ENCODE measurements at regions not wholly inside any gene's neighbourhood (a gene's known extent, or its start where the extent isn't known, plus 50 kb on each side); places are given as distances from the start of the nearest gene placed in this dataset.

DNA sequence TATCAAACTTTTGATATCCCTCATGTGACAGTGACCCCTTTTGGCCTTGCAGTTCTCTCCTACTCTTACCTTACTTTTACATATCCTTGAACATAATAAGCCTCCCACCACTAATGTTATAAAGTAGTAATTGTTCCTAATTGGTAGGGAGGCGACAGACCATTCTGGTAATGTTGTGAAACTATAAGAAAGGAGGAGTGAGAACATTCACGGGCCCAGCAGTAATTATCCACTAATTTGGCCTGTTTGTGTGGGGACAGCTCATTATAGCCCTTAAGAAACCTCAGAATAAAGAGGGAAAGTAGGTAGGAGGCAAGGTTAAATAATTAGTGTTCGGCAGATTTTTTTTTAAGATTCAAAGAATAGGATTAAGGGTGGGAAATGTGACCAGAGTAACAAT, 1046.5 kb upstream of the ARRDC3 start:
- intact Hi-C loops (cut with micrococcal nuclease), result no loop called here

DNA sequence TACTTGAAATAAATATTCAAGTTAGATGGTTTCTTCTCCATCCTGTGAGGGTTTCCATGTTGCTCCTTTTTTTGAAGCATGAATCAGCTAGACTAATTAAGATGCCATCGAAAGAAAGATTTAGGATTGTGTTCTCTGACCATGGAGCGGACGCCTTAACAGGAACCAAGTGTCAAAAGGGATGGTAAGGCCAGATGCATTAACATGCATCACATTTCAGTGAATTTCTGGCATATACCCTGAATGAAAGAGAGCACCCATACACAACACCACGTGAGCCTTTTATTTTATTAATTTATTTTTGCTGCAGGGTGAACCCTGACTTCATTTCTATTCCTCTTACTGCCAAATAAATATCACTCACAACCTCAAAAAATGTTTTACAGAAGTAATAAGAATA, 1045.3 kb upstream of the ARRDC3 start:
- intact Hi-C loops (cut with micrococcal nuclease), result no loop called here

DNA sequence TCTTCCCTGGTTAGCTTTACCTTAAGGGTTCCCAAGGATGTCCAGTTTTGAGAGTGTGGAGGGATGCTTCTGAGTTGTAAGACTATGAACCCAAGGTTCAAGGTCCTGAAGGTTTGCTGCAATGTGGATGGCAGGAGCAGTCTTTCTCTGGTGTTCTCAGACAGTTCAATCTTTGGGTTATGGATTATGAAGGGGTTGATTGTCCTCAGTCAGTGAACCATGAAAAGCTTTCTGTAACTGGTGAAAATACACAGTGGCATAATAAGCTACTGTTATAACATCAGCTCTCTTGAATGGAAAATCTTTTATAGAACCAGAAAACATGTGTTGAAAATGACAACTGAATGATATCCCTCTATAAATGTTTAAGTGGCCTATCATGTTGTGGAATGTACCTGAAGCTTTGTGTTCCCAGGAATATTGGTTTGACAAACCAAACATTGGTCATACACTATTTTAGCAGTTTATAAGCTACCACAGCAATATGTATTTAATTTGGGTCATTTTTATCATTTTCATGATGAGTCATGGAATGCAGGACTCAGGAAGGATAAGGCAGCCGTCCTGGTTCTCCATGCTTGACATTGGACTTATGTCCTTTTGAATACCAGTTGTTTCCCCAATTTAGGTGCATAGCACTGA, 1041.8 kb upstream of the ARRDC3 start:
- intact Hi-C loops (cut with micrococcal nuclease), result no loop called here

DNA sequence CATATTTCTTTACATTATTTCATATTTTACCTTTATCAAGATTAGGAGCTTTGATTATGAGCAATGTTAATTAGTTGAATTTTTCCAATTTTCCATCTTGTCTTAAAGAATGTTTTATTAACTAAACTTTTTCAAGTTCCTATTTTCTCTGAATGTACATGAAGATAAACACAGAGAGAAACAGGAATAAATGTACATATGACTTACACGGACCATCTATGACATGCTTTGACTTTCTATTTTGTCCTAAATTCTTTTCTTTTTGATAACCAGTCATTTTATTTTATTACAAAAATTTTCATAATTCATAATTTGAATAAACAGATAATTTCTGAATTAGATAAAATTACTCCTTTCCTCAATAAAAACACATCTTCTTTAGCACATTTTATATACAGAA, 1038.8 kb upstream of the ARRDC3 start:
- intact Hi-C loops (cut with micrococcal nuclease), result no loop called here

DNA sequence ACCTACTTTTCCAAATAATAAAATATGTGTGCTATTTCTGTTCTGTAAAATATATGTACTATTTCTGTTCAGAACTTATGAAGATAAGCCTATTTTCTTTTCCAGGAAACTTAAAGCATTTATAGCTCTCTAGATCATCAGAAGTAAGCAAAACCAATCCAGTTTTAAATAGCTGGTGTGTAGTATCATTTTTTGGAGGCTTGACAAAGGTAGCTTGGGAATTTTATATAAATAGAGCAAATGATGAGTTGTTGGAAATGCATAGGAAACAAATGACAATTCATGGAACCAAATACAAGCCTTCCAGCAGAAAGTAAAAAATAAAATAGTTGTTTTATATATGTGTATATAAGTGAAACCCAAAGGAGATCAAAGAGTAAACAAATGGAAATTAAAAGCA, 1038.1 kb upstream of the ARRDC3 start:
- intact Hi-C loops (cut with micrococcal nuclease), result no loop called here

DNA sequence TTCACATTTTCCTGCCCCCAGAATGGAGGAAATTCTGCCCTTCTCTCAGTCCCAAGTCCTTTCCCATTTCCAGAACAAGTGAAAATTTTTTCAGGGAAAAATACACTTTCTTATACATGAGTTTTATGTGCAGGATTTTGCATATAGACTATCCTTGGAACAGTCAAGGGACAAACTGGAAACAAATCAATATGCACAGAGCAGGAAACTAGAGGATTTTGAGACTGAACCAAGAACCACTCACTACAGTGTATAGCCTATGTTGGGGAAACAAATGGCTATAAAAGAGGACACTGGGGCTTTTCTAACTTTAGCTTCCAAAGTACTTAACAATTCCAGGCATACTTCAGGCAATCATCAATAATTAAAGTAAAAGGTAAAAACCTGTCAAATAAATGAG, 1036.1 kb upstream of the ARRDC3 start:
- intact Hi-C loops (cut with micrococcal nuclease), result no loop called here

DNA sequence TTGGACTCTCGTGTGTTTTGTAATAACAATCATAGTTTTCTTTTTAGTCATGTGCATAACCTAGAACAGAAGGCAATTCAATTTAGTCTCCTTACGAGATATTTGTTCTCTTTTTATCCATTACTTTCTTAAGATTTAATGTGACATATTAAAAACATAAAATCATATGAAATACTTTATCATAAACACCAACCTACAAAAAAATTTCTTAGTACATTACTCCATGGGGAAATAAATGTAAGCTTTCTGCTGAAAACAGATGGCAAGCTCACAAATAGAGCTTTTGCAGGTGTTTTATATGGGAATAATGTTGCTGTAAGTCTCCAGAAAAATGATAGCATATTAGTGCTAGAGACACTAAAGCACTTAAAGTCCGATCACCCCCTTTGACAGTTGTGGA, 1035.2 kb upstream of the ARRDC3 start:
- intact Hi-C loops (cut with micrococcal nuclease), result no loop called here

DNA sequence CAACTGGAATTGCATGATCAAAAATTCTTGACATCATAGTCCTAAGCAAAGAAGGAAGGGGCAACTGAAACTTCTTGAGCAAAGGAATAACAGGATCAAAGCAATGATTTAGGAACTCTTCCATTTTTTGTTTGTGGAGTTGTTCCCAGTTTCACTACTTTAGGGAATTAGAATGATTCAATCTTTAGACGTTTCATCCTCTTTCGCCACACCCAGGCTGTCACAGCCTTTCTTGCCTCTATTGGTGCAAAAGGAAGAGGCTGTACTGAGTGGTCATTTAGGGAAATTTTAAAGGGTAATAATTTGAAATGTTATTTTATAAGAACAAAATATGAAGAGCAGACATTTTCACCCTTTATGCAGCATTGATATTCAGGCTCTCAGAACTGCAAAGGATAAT, 1026.0 kb upstream of the ARRDC3 start:
- intact Hi-C loops (cut with micrococcal nuclease), result no loop called here

DNA sequence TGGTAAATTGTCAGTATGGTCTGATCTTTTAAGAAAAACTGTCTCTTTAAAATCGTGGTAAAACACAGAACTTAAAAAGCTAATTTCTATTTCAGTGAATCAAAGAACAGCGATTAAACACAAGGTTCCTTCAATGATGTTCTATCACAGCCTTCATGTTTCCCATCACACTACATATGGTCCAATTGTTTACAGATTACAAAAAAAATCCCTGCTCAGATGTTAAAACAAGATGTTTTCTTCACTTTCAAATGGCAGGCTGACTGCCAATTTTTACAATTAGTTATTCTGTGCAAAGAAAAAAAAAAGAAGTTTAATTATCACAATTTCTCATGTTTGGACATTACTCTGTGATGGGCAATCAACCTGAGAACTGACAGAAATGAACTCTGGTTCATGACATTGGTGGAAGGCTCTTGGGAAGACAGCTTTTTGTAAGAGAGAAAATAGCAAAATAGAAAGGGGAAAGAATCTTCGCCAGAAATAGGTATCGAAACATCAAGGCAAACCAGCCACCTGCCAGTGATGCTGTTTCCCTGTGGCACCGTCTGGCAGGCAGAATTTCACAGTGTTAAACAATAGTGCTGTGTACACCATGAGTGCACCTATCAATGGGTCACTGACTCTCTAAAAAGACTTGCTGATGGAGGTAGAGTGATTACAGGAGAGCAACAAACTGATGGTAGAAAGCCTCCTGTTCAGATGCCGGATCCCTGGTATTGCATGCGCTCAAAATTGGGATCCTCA, 1020.0 kb upstream of the ARRDC3 start:
- intact Hi-C loops (cut with micrococcal nuclease), result no loop called here

DNA sequence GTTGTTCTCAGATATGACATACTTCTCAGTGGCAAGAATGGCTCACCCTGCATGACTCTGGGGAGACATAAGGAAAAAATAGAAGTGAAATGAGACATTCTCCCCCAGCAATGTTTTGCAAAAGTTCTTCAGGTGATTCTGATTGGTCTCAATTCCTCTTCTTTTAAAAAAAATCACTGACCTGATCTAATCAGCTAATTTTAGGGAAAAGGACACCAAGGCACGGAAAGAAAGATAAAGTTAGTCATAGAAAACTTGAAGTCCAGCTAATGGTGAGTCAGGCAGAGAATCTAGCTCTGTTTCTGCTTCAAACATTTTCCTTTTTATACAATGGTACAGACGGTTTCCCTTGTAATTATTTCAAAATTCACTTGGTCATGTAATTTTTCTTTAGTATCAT, 1018.9 kb upstream of the ARRDC3 start:
- intact Hi-C loops (cut with micrococcal nuclease), result no loop called here

DNA sequence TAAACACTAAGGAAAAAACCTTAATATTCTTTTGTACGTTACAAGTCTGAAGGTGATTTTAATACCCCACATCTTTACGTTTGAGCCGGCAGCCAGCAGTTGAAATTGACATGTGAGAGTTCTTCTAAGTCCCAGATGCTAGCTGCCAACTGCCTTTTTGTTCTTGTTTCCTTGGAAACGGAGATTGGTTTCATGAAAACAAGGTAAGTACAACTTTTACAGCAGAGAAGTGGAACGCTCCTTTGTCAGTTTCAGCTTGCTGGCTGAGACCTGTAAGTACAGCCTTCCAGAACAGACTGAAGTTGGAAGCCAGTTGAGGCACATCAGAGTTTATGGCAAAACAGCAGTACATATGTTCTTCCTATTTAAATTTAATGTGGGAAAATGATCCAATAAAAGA, 1018.4 kb upstream of the ARRDC3 start:
- intact Hi-C loops (cut with micrococcal nuclease), result no loop called here

DNA sequence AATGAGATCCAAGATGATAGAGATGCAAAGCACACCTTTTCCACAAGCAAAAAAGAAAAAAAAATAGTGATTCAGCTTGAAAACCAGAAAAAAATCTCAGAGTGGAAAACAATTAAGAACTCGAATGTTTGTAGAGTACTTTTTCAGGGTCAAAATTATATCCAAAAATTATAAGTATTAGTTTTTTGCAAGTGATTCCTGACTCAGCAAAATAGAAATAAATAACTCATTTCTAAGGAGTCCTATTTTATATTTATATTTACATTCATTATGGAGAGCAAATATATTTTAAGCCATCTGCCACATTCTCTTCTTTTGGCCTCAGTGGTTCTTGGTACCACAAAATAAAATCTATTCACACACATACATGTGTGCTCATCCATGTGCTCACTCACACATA, 1011.8 kb upstream of the ARRDC3 start:
- intact Hi-C loops (cut with micrococcal nuclease), result no loop called here

DNA sequence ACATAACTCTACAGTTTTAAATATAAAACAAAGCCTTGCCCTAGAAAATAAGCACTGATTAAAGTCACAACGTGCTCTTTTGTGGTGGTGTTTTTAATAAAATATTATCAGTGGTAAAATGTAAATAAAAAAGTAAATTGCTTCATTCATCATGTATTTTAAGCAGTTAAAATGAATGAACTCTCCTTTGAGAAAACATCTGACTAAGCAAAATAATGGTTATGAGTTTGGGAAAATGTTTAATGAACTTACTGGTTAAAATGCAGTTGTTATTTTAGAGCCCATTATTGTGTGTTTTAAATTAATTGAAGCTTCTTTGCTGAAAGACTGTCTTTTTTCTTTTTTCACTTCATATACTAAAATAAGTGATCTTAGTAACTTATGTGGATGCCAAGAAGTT, 1007.5 kb upstream of the ARRDC3 start:
- intact Hi-C loops (cut with micrococcal nuclease), result no loop called here

DNA sequence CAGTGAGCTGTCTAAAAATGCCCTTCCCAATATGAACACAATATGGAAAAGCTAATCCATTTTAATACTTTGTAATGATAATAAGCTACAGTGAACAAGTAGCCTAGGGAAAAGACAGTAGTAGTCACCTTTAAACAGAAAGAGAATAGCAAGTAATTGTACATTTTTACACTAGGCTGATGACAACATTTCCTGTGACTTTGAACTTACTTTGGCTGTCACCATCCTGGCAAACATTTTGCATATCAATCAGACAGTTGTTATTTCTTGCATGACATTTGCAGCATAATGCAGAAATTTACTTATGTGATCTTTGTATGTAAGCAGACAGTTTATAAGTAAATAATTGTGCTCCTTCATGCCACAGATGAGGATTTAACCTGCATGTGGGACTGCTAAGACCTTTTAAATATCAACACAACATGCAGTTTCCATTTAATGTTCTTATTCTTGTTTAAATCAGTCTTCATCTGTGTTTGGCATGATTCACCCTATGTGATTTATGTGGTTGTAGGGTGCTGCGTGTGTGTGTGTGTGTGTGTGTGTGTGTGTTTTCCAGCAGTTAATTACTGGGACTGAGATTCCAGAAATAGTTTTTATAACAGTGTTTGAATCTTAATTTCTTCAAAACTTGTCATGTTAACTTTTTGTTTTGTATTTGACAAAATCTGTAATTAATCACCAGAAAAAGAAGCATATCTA, 997.1 kb upstream of the ARRDC3 start:
- intact Hi-C loops (cut with micrococcal nuclease), result no loop called here

DNA sequence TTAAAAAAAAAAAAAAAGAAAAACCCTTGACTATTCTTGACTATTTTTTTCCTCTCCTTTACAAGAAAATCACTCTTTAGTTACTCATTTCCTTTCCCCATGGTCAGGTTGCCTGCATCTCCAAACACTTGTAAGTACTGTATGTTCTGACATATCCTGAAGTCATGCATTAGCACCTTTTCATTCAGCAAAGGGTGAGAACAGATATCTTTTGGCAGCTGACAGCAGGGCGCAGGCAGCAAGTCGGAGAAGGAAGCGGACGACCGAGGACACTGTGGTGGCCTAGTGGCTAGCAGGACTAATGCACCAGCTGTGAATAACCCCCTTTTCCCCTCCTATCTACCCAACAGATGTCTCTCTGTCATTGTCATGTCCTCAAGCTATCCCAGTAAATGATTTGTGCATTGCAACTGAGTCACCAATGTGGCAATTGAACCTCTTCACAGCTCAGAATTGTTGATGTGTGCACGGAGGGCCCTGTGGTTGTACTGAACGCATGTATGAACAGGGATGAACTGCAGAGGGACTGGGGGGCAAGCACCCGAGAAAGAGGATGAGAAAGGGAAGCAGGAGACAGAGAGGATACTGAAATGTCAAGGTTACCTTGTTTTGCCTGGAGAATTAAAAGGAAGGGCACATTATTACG, 996.0 kb upstream of the ARRDC3 start:
- intact Hi-C loops (cut with micrococcal nuclease), result no loop called here

DNA sequence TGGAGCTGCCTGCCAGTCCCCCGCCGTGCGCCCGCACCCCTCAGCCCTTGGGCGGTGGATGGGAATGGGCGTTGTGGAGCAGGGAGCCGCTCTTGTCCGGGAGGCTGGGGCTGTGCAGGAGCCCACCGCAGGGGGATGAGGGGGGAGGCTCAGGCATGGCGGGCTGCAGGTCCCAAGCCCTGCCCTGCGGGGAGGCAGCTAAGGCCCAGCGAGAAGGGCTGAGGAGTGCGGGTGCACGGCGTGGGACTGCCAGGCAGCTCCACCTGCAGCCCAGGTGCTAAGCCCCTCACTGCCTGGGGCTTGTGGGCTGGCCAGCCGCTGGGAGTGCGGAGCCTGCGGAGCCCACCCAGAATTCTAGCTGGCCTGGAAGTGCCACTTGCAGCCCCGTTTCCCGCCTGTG, 991.7 kb upstream of the ARRDC3 start:
- intact Hi-C loops (cut with micrococcal nuclease), result no loop called here

DNA sequence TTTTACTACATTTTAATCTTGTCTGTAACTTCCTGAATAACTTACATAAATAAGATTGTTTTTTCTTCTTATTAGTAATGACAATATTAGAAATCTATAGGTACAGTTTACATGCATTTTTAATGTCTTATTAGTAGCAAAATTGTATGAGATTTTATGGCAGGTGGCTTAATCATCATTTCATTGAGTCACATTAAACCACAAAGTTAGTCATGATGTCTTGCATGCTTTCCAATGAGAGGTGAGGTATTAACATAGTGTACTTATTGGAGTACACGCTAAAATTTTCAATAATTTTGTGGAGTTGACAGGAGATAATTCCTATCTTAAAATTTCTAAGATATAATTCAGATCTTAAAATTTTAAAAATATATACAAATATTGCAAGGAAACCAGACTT, 989.6 kb upstream of the ARRDC3 start:
- intact Hi-C loops (cut with micrococcal nuclease), result no loop called here

DNA sequence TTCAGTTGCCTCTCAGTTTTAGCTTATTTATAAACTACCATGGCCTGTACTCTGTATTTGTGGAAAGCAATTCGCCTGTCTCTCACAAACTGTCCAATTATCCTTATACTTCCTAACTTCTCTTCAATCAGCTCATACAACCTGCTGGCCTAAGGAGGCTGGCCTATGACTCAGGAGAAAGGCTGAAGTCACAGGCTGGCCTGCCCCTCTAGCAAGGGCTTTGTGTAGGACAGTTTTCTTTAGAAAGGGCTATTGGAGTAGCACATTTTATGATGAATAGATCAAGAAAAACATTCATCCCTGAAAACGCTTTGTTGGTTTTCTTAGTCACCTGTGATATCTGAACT, 988.7 kb upstream of the ARRDC3 start:
- intact Hi-C loops (cut with micrococcal nuclease), result no loop called here

DNA sequence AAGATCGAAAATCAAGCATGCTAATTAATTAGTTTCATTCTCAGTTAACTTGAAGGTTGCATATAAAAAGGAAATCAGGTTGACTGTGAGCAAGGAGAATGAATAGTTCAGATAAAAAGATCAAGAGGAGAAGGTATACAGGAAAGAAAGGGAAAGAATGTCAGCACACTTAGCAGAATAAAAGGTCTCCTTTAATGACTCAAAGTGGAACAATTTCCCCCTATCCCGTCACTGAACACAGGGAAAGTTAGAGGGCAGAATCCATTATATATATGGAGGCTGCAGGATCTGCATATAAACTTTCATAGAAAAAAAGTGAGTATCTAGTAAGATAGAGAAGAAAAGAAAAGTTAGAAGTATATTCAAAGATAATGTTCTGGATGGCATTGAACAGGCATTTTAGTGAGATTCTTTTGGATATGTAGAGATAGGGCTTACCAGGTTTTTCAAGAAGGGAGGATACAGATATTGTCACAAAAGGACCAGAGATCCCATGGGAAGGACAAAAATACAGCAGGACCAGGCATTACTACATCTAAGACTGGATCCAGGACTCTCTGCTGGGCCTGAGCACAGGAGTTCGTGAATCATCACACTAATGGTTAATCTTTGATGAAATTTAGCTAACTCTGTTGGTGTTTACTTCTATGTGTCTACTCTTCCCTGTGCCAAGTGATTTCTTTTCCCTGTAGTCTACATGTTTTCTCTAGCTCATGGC, 988.2 kb upstream of the ARRDC3 start:
- intact Hi-C loops (cut with micrococcal nuclease), result no loop called here

DNA sequence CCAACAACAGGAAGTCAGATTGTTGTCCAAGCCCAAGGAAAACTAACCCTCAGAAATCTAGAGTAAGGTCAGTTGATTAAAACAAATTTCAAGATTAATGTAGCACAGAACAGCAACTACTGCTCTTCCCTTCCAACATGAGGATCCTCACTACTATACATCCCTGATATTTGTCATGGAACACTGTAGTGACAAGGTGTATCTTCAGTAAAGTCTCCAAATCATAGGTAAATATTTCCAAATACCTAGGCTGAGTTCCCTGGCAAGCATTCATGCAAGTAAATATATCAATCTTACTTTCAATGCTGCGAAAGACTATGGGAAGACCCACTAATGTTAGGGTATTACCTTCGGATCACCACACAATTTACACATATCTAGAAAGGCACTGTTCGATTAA, 986.9 kb upstream of the ARRDC3 start:
- intact Hi-C loops (cut with micrococcal nuclease), result no loop called here

DNA sequence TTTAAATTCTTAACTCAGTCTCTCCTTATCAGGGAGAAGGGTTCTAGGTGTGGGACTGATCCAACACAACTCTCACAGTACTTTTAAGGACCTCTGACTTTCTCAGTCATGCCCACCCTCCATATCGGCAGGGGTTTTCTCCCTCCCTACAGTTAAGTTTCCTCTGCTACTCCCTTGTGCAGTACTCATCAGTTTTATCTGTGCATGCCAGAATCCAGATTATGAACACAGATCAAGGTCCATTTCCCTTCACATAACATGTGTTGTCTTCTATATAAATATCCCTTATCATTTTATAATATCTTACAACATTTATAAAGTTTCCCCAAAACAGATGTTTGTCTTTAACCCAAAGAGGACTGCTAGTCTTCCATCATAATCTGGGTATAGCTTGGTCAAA, 986.5 kb upstream of the ARRDC3 start:
- intact Hi-C loops (cut with micrococcal nuclease), result no loop called here
